OCI-LY1 (cell line): ENCODE measurements at regions not wholly inside any gene's neighbourhood (a gene's known extent, or its start where the extent isn't known, plus 50 kb on each side); places are given as distances from the start of the nearest gene placed in this dataset.

Source experiments
- CTCF ChIP-seq: fragments of 200-600 bp; sonication (generic), shearing (Covaris generic); IDR thresholded peaks from 2 replicates; pipeline ENCODE4 v1.5.1; 2017; ENCODE audit warnings: mild to moderate bottlenecking, antibody characterized with exemption, low read length, moderate library complexity, mixed read lengths
- EZH2 ChIP-seq: fragments of 200-600 bp; sonication (generic), shearing (Covaris generic); IDR thresholded peaks from 2 replicates; pipeline ENCODE4 v1.8.0; 2017; ENCODE audit warnings: borderline replicate concordance, mixed run types, mild to moderate bottlenecking, antibody characterized with exemption, low read length, moderate library complexity, mixed read lengths

GRCh38 chr2:176544991-176545956 is 276.0 kb downstream of the MTX2 start:
- no peak for TF ChIP-seq CTCF
- TF ChIP-seq EZH2, result no peak
